DMS79 treated with DMSO at 0.1 percent for 48 hours (cell line): ENCODE measurements at regions not wholly inside any gene's neighbourhood (a gene's known extent, or its start where the extent isn't known, plus 50 kb on each side); places are given as distances from the start of the nearest gene placed in this dataset.
"Not testable (repeated sequence)": the region's sequence is repeated elsewhere in the genome, so short reads cannot be mapped to it uniquely, and the experiment has no call there.

ENCODE experiments used
- DNase-seq: peaks from one replicate; lab custom pipeline; 2025; lab: John Stamatoyannopoulos, UW

DNA sequence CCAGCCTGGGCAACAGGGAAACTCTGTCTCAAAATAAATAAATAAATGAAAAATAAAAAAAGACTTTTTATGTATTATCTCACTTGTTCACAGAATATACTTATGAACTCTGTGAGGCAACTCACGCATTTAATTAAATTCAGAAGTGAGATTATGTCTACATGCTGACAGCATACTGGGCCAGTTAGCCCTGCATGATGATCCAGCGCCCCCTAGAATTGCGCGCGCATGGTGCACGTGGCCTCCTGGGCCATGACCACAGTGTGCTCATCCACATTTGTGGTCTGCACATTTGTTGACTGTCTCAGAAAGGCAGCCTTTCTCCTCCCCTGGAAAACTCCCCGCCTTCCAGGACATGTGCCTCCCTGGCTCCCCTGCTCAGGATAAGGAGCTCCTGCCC is 64.8 kb upstream of the METTL9 start:
- not testable (repeated sequence) for DNase-seq

DNA sequence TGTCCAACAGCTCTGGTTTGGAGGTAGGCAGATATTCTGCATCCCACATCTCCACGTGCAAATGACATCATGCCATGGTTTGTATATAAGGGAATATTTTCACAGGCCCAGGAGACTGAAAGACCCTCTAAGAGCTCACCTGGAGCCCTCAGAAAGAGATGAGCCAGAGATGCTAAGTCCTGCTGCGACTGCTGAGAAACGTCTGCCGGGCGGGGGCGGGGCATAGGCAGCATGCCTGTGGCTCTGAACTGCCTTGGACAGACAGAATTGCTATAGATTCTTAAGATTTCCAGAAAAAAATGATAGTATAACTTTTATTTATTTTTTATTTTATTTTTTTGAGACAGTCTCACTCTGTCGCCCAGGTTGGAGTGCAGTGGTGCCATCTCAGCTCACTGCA is 64.2 kb upstream of the METTL9 start:
- DNase-seq: not testable (repeated sequence)

DNA sequence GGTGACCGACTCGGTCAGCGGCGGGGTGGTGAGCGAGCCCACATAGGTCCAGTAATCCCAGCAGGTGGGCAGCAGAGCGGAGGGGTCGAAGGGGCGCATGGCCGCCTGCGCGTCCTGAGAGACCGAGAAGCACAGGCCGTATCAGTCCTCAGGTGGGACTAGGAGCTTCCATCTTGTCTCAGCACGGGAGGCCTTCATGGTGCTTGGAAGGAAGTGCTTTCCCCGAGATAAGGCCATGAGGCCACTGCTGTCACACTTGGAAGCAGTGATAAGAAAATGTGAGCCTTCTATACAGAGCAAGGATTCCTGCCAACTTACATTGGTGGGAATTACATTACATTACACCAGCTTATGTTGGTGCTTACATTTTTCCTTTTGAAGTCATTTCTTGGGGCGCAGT is 62.6 kb upstream of the METTL9 start:
- not testable (repeated sequence) for DNase-seq

DNA sequence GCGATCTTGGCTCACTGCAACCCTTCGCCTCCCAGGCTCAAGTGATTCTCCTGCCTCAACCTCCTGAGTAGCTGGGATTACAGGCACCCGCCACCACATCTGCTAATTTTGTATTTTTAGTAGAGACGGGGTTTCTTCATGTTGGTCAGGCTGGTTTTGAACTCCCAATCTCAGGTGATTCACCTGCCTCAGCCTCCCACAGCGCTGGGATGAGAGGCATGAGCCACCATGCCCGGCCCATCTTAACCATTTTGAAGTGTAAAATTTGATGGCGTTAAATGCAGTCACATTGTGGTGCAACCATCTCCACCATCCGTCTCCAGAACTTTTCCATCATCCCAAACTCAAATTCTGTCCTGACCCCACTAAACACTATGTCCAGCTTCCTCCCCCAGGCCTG is 61.8 kb upstream of the METTL9 start:
- DNase-seq: not testable (repeated sequence)

DNA sequence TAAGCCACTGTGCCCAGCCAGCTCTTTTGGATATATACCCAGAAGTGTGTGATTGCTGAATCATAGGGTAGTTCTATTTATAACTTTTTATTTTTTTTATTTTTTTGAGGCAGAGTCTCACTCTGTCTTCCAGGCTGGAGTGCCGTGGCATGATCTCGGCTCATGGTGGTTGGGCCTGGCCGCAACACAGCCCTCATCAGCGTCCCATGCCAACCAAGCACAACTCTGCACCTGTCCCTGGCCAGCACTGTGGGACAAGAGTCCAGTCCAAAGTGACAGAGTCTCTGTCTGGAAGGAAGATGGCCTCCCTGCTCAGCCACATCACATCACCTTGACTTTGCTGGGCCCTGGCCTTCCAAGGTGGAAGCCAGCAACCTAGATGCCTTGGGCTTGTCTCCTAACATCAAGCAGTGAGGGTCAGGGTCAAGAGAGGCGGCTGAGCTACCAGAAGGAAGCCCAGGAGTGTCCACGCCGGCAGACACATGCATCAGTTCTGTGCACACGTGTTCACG is 60.2 kb upstream of the METTL9 start:
- DNase-seq: not testable (repeated sequence)

DNA sequence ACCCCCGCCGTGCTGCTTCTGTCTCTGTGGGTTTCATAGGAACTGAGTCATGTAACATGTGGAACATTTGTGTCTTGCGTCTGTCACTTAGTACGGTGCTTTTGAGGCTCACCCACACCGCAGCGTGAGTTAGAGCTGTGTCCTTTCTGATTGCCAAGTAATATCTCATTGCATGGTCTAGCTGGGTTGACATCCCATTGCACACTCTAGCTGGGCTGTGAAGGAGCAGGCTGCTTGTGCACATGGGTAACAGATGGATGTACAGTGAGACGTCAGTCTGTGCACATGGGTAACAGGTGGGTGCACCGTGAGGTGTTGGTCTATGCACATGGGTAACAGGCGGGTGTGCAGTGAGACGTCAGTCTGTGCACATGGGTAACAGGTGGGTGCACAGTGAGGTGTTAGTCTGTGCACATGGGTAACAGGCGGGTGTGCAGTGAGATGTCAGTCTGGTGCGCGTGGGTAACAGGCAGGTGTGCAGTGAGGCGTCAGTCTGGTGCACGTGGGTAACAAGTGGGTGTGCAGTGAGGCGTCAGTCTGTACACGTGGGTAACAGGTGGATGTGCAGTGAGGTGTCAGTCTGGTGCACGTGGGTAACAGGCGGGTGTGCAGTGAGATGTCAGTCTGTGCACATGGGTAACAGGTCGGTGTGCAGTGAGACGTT is 58.5 kb upstream of the METTL9 start:
- DNase-seq: not testable (repeated sequence)

DNA sequence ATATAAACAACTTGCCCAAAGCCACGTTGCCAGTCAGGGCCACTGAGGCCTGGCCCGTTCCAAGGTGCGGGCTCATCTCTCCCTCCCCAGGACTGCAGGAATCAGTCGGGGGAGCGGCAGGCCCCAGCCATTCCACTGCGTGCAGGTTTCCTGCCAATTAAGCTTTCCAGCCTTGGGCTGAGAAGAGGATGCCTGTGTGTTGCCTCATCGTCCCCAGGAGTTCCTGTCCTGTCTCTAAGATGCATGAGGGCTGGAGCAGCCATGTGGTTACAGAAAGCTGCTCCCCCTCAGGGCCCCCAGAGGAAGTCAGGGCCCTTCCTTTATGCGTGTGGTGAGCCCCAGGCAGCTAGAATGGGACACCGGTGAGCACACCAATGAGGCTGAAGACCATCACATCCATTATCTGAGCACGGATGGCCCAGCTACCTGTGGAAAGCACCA is 57.7 kb upstream of the METTL9 start:
- DNase-seq: not testable (repeated sequence)

DNA sequence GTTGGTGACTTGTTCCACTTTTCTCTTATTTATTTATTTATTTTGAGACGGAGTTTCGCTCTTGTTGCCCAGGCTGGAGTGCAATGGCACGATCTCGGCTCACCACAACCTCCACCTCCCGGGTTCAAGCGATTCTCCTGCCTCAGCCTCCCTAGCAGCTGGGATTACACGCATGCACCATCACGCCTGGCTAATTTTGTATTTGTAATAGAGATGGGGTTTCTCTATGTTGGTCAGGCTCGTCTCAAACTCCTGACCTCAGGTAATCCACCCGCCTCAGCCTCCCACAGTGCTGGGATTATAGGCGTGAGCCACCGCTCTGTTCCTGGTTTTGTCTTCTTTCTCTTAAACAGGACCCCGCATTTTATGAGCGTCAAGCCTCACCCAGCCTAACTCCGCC is 57.3 kb upstream of the METTL9 start:
- not testable (repeated sequence) for DNase-seq

DNA sequence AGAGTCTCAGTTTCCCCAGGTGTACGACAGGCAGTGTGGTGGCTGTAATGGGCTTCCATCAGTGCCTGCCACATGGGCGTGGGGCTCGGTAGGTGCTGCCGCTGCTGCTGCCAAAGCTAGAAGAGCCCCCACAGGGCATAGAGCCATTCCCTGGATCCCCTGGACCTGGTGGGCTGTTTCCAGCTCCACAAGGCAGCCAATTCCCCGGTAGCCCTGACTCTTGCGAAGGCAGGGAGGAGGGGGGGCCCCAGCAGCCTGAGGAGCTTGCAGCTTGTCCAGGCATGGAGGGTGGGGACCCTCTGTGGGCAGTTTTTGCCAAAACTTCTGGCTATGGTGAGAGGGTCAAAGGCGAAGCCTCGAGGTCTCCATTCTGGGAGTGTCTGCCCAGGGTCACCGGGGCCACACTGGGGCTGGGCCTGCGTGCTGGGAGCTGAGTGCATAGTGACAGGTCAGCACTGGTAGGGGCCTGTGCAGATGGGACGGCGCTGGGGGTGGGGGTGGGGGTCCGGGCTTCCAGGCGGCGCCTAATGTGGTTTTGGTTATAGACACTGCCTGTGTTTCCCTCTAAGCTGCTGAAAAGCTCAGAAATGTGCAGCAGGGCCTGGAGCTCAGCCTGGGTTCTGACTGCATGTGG is 56.8 kb upstream of the METTL9 start:
- DNase-seq: not testable (repeated sequence)

DNA sequence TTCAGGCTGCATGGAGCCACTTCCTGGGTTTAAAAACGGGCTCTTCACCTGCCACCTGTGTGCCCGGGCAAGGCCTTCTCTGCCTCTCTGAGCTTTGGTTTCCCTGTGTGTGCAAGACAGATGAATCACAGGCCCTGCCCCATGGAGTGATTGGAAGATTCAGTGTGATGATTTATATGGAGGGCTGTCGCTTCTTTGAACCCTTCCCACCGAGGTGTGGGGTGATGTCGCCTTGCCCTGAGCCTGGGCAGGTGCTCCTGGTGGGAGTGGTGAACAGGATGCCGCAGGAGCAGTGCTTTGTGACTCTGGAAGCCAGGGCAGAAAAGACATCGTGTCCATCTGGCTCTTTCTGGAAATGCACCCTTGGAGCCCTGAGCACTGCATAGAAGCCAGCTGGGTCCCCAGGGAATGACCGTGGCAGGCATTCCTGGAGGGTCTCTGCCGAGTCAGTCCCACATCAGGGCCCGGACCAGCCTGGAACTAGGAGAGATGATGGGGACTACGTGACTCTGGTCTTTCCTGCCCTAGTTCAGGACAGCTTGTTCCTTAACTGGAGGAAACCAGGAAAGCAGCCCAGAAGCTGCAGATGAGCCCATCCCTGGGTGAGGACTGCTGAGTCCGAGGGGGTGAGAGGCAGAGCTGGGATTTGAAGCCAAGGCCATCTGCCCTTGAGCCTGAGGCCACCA is 56.1 kb upstream of the METTL9 start:
- not testable (repeated sequence) for DNase-seq

DNA sequence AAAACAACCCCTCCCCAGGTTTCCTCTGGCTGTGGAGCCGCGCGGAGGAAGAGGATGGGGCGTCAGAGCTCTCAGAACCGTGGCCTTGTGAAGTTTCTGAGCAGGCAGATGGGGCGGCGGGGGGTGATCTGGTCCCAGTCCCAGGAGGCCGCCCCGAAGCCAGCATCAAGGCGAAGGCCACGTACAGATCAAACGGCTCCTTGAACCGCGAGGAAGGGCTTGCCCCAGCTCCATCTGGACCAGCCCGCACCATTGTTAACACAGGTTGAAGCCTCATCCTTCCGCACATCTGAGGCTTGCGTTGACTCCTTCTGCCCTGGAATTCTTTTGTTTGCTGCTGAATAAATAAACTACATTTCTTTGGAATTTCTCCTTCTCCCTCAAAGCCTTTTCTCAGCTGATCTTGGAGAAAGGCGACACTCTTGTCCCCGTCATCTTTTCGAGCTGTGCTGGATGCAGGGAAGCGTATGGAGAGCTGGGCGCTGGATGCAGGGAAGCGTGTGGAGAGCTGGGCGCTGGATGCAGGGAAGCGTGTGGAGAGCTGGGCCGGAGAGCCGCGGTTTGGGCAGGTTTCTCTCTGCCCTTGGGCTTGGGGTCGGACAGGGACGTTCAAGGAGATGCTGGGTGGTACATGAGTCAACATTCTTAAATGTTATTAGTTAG is 53.6 kb upstream of the METTL9 start:
- not testable (repeated sequence) for DNase-seq

DNA sequence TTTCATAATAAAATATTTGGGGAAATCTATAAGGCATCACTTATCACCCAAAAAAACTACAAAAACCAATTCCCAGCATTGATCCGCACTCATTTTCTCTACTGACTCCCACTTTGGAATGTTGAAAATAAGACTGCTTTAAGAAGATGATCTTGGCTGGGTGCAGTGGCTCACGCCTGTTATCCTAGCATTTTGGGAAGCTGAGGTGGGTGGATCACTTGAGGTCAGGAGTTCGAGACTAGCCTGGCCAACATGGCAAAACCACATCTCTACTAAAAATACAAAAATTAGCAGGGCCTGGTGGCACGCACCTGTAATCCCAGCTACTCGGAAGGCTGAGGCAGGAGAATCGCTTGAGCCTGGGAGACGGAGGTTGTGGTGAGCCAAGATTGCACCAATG is 50.0 kb upstream of the METTL9 start:
- DNase-seq: not testable (repeated sequence)
